ENCODE measurements at regions not wholly inside any gene's neighbourhood (a gene's known extent, or its start where the extent isn't known, plus 50 kb on each side); places are given as distances from the start of the nearest gene placed in this dataset.

- Histone ChIP-seq H3K27me3 (ENCODE audit: insufficient read depth in 3 of 3, low read length in 2 of 3) (no peaks in the 10 kb centered on the region), H3K27ac (no peak overlapping the region), H3K4me1 (no peaks in the 10 kb centered on the region), H3K36me3 (ENCODE audit: insufficient read depth in 1 of 2, low read depth in 1 of 2) (no peaks in the 10 kb centered on the region), H3K4me3 (no peak overlapping the region), H3K9me3 (no peaks in the 10 kb centered on the region)
- no peak for ATAC-seq
- 83 to 86% (median 84%) methylated on average over 4 of the region's 4 CpGs for WGBS, 3 donors
- intact Hi-C loops (cut with DNase I), result no loop called here
- TF ChIP-seq, protein P1, sequence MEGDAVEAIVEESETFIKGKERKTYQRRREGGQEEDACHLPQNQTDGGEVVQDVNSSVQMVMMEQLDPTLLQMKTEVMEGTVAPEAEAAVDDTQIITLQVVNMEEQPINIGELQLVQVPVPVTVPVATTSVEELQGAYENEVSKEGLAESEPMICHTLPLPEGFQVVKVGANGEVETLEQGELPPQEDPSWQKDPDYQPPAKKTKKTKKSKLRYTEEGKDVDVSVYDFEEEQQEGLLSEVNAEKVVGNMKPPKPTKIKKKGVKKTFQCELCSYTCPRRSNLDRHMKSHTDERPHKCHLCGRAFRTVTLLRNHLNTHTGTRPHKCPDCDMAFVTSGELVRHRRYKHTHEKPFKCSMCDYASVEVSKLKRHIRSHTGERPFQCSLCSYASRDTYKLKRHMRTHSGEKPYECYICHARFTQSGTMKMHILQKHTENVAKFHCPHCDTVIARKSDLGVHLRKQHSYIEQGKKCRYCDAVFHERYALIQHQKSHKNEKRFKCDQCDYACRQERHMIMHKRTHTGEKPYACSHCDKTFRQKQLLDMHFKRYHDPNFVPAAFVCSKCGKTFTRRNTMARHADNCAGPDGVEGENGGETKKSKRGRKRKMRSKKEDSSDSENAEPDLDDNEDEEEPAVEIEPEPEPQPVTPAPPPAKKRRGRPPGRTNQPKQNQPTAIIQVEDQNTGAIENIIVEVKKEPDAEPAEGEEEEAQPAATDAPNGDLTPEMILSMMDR (IDR thresholded peaks at IDR 0.05), result no peak
- no peak for DNase-seq
Measured at GRCh38 chr13:71382285-71382684, 484.7 kb downstream of the DACH1 start.

- Histone ChIP-seq H3K27ac (no peak overlapping the region), H3K27me3 (ENCODE audit: insufficient read depth in 3 of 3, low read length in 2 of 3) (no peaks in the 10 kb centered on the region), H3K36me3 (ENCODE audit: insufficient read depth in 1 of 2, low read depth in 1 of 2) (no peaks in the 10 kb centered on the region), H3K9me3 (no peaks in the 10 kb centered on the region), H3K4me3 (no peak overlapping the region), H3K4me1 (no peaks in the 10 kb centered on the region)
- TF ChIP-seq, protein P1 (IDR thresholded peaks at IDR 0.05), result no peak
- intact Hi-C loops (cut with DNase I), result no loop called here
- 75 to 89% (median 83%) methylated on average over 2 of the region's 2 CpGs for WGBS, 3 donors
- no peak for ATAC-seq
- no peak for DNase-seq
Measured at GRCh38 chr13:71380191-71380590, 486.8 kb downstream of the DACH1 start.

GRCh38 chr13:71378961-71379905 is 487.8 kb downstream of the DACH1 start:
- 3 to 8% (median 6%) methylated on average over 5 of the region's 5 CpGs for WGBS, 3 donors
- no peaks in the 10 kb centered on the region for H3K4me1 ChIP-seq
- ATAC-seq, result no peak
- no peaks in the 10 kb centered on the region for H3K36me3 ChIP-seq (ENCODE audit: insufficient read depth in 1 of 2, low read depth in 1 of 2)
- H3K27me3 ChIP-seq (ENCODE audit: insufficient read depth in 3 of 3, low read length in 2 of 3), result no peaks in the 10 kb centered on the region
- peak overlapping the region; percentile 59 for H3K27ac ChIP-seq
- DNase-seq, result no peak
- intact Hi-C loops (cut with DNase I), result no loop called here
- H3K9me3 ChIP-seq, result no peaks in the 10 kb centered on the region
- H3K4me3 ChIP-seq, result peak overlapping the region; percentile 45
- TF ChIP-seq, protein P1 (IDR thresholded peaks at IDR 0.05), result no peak

DNA sequence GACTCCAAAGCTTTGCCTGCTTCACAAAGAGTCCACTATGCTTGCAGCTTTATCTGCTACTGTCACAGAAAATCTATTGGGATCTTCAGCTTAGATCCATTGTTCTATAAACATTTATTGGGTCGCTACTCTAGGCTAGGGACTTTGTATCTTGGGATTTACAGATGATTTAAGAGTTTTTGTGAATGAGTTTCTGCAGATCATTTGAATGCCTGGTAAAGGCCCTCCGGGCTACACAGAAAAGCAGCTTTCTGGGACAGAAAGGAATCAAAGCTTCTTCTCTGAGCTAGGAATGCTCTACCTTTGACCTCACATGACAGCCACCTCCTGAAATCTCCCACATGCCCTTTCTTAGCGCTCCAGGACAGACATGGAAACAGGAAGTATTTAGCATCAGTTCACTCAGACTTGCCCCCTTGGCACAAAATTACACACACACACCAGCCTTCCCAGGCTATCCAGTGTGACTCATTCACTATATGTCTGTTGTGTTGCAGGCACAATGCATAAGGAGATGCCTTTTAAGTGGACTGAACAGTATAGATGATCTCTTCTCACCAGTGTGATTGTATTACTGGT is 492.4 kb downstream of the DACH1 start:
- no peaks in the 10 kb centered on the region for H3K36me3 ChIP-seq (ENCODE audit: insufficient read depth in 1 of 2, low read depth in 1 of 2)
- TF ChIP-seq, protein P1 (IDR thresholded peaks at IDR 0.05), result no peak
- no peak for ATAC-seq
- WGBS, 3 donors, result 72 to 74% (median 73%) methylated on average over 3 of the region's 3 CpGs
- no peak for DNase-seq
- no peaks in the 10 kb centered on the region for H3K27me3 ChIP-seq (ENCODE audit: insufficient read depth in 3 of 3, low read length in 2 of 3)
- H3K9me3 ChIP-seq, result no peaks in the 10 kb centered on the region
- intact Hi-C loops (cut with DNase I), result no loop called here
- no peak overlapping the region for H3K27ac ChIP-seq
- H3K4me3 ChIP-seq, result no peak overlapping the region
- no peaks in the 10 kb centered on the region for H3K4me1 ChIP-seq
